Hepatocyte (in vitro differentiated cells): ENCODE measurements at regions not wholly inside any gene's neighbourhood (a gene's known extent, or its start where the extent isn't known, plus 50 kb on each side); places are given as distances from the start of the nearest gene placed in this dataset.

ENCODE experiments used
- DNase-seq: peaks from one replicate; pipeline ENCODE4 v3.0.0-alpha.2; 2016; ENCODE audit warnings: low spot score
- H2AFZ ChIP-seq: fragments of 200-600 bp; sonication (generic); 2 replicates; pipeline ENCODE4 v1.6.0; 2016; ENCODE audit warnings: antibody characterized with exemption, mild to moderate bottlenecking
- H3K27ac ChIP-seq: fragments of 200-600 bp; sonication (generic); 2 replicates; pipeline ENCODE4 v1.5.1; 2016; ENCODE audit warnings: mild to moderate bottlenecking
- H3K27me3 ChIP-seq: fragments of 200-600 bp; sonication (generic); 2 replicates; pipeline ENCODE4 v1.6.1; 2016
- H3K36me3 ChIP-seq: fragments of 200-600 bp; sonication (generic); replicated peaks from 2 replicates; pipeline ENCODE4 v1.5.1; 2016; ENCODE audit warnings: low read depth; ENCODE audit not compliant: insufficient read depth
- H3K4me1 ChIP-seq: fragments of 200-600 bp; sonication (generic); 2 replicates; pipeline ENCODE4 v1.5.1; 2016; ENCODE audit warnings: mild to moderate bottlenecking, moderate library complexity; ENCODE audit not compliant: insufficient read depth
- H3K4me2 ChIP-seq: fragments of 200-600 bp; sonication (generic); 2 replicates; pipeline ENCODE4 v1.6.0; 2016
- H3K4me3 ChIP-seq: fragments of 200-600 bp; sonication (generic); 2 replicates; pipeline ENCODE4 v1.5.1; 2016; ENCODE audit warnings: mild to moderate bottlenecking
- H3K79me2 ChIP-seq: fragments of 200-600 bp; sonication (generic); 2 replicates; pipeline ENCODE4 v1.6.0; 2017; ENCODE audit warnings: mild to moderate bottlenecking
- H3K9me2 ChIP-seq: fragments of 200-600 bp; sonication (generic); replicated peaks from 2 replicates; pipeline ENCODE4 v1.6.0; 2017; ENCODE audit warnings: mild to moderate bottlenecking; ENCODE audit not compliant: insufficient read depth
- H3K9me3 ChIP-seq: fragments of 200-600 bp; sonication (generic); 2 replicates; pipeline ENCODE4 v1.5.1; 2016; ENCODE audit warnings: low read depth, mild to moderate bottlenecking
- H4K20me1 ChIP-seq: fragments of 200-600 bp; sonication (generic); 2 replicates; pipeline ENCODE4 v1.6.0; 2016; ENCODE audit warnings: mild to moderate bottlenecking; ENCODE audit not compliant: insufficient read depth, poor library complexity, severe bottlenecking
- EZH2 ChIP-seq: fragments of 200-600 bp; sonication (generic); IDR thresholded peaks from 2 replicates; pipeline ENCODE4 v1.6.1; 2016; ENCODE audit warnings: antibody characterized with exemption, mild to moderate bottlenecking, borderline replicate concordance
- EZH2phosphoT487 ChIP-seq: fragments of 200-600 bp; sonication (generic); IDR thresholded peaks from one replicate; pipeline ENCODE4 v1.6.1; 2018; ENCODE audit warnings: antibody characterized with exemption, mild to moderate bottlenecking, low read depth, moderate library complexity; ENCODE audit not compliant: unreplicated experiment, severe bottlenecking
- WGBS: methylation state at CpG from one replicate; pipeline ENCODE4 v1.1.6; 2016; ENCODE audit warnings: low lambda C conversion rate; ENCODE audit errors: missing lambda C conversion rate; 5-methylcytosine and 5-hydroxymethylcytosine counted together
- TF ChIP-seq, protein P1 (sequence below): fragments of 200-600 bp; sonication (generic); IDR thresholded peaks from 2 replicates; pipeline ENCODE4 v1.5.1; 2016; ENCODE audit warnings: antibody characterized with exemption, mild to moderate bottlenecking; ENCODE audit not compliant: poor library complexity

DNA sequence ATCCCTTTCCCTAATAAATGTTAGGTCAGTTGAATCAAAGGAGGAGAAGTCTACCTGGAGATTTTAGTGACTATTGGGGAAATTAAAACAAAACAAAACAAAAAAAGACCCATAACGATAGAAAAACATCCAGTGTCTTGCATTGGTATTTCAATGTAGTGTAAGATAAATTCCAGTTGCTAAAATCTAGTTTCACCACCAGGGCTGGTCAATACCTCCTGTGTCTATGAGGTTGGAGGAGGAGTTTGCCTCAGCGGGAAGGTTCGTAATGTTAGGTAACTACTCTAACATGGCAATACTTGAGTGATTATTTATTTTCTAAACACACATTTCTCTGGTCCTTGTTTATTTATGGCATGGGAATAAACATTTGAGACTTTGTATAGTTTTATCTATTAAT lies 483.2 kb downstream of the FGF9 start:
- H4K20me1 ChIP-seq: no peaks in the 10 kb centered on the region
- H3K4me1 ChIP-seq: no peaks in the 10 kb centered on the region
- H3K9me2 ChIP-seq: no peaks in the 10 kb centered on the region
- no peaks in the 10 kb centered on the region for H3K36me3 ChIP-seq
- H3K79me2 ChIP-seq: no peaks in the 10 kb centered on the region
- no peak overlapping the region for H3K4me3 ChIP-seq
- H3K27ac ChIP-seq: no peak overlapping the region
- H3K27me3 ChIP-seq: no peaks in the 10 kb centered on the region
- TF ChIP-seq EZH2phosphoT487: no peak
- no peak overlapping the region for H3K4me2 ChIP-seq
- WGBS: 89% methylated on average over 3 of the region's 3 CpGs
- H2AFZ ChIP-seq: no peak overlapping the region
- DNase-seq: no peak
- H3K9me3 ChIP-seq: no peaks in the 10 kb centered on the region

DNA sequence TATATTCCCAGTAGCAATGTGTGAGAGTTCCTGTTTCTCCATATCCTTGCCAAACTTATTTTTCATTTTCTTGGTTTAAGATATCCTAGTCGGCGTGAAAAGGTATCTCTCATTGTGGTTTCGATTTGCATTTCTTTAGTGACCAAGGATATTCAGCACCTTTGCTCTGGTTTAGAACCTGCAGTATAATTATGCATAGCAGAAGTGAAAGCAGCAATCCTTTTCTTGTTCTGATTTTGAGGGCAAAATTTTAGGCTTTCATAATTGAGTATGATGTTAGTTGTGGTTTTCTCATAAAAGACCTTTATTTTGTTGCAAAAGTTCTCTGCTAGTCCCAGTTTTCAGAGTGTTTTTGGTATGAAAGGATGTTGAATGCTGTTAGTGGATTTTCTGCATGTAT lies 491.0 kb downstream of the FGF9 start:
- Histone ChIP-seq H3K79me2 (no peaks in the 10 kb centered on the region), H2AFZ (no peak overlapping the region), H3K27ac (no peak overlapping the region), H3K36me3 (no peaks in the 10 kb centered on the region), H3K4me1 (no peaks in the 10 kb centered on the region), H3K27me3 (no peaks in the 10 kb centered on the region), H3K4me3 (no peak overlapping the region), H4K20me1 (no peaks in the 10 kb centered on the region), H3K4me2 (no peak overlapping the region), H3K9me3 (no peaks in the 10 kb centered on the region), H3K9me2 (no peaks in the 10 kb centered on the region)
- no peak for DNase-seq
- TF ChIP-seq EZH2phosphoT487: no peak
- TF ChIP-seq, protein P1, sequence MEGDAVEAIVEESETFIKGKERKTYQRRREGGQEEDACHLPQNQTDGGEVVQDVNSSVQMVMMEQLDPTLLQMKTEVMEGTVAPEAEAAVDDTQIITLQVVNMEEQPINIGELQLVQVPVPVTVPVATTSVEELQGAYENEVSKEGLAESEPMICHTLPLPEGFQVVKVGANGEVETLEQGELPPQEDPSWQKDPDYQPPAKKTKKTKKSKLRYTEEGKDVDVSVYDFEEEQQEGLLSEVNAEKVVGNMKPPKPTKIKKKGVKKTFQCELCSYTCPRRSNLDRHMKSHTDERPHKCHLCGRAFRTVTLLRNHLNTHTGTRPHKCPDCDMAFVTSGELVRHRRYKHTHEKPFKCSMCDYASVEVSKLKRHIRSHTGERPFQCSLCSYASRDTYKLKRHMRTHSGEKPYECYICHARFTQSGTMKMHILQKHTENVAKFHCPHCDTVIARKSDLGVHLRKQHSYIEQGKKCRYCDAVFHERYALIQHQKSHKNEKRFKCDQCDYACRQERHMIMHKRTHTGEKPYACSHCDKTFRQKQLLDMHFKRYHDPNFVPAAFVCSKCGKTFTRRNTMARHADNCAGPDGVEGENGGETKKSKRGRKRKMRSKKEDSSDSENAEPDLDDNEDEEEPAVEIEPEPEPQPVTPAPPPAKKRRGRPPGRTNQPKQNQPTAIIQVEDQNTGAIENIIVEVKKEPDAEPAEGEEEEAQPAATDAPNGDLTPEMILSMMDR: no peak
- no peak for TF ChIP-seq EZH2
- WGBS: 91% methylated on average over 3 of the region's 3 CpGs

DNA sequence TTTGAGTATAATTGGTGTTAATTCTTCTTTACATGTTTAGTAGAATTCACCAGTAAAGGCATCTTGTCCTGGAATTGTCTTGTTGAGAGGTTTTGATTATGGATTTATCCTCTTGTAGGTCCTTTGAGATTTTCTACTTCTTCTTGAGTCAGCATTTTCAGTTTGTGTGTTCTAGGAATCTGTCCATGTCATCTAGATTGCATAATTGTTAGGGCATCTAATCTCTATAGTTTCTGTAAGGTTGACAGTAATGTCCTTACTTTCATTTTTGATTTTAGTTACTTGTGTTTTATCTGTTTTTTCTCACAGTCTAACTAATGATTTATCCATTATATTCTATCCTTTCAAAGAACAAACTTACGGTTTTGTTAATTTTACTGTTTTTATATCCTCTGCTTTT lies 492.0 kb downstream of the FGF9 start:
- TF ChIP-seq, protein P1: no peak
- H2AFZ ChIP-seq: no peak overlapping the region
- H3K4me1 ChIP-seq: no peaks in the 10 kb centered on the region
- no peaks in the 10 kb centered on the region for H3K9me2 ChIP-seq
- no peak for DNase-seq
- peak overlapping the region; percentile 30 for H3K4me2 ChIP-seq
- H4K20me1 ChIP-seq: no peaks in the 10 kb centered on the region
- no peak overlapping the region for H3K4me3 ChIP-seq
- no peaks in the 10 kb centered on the region for H3K36me3 ChIP-seq
- no peaks in the 10 kb centered on the region for H3K9me3 ChIP-seq
- no peaks in the 10 kb centered on the region for H3K27me3 ChIP-seq
- WGBS: 47% methylated on average over 1 of the region's 1 CpG
- no peaks in the 10 kb centered on the region for H3K79me2 ChIP-seq
- no peak overlapping the region for H3K27ac ChIP-seq

DNA sequence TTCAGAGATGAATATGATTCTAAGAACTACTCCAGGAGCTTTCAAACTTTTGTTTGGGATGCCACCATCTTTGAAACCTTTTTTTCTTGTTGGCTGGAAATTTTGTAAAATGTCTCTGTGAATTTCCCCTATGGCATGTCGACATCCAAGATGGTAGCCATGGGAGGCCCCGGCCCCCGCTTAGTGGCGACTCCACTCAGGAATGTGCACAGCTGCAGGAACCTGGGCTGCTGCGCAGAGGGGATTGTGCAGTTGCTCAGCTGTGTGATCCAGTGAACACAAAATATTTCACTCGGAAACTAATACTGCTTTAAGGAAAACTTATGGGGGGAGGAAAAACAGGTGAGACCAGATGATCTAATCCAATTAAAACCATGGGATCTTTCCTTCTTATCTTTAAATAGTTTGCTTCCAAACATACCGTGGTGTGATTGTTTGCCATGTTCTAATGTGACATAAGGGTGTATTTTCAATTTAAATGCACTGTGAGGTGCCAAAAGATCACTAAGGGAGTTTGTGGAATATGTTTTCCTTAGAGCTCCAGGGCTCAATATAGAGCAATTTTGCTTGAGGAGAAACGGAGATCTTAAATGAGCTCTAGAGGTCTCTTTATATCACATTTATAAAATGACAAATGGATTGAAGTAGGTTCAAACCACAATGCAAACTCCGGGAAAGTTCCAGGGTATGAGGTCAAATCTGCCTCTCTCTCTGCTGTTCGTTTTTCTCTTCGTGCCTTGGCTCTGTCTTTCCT lies 497.7 kb downstream of the FGF9 start:
- 82% methylated on average over 11 of the region's 11 CpGs for WGBS
- H2AFZ ChIP-seq: no peak overlapping the region

More for the DNA sequence above, 497.7 kb downstream of the FGF9 start:
- no peaks in the 10 kb centered on the region for H3K79me2 ChIP-seq
- H3K9me3 ChIP-seq: no peaks in the 10 kb centered on the region
- no peak overlapping the region for H3K4me2 ChIP-seq
- TF ChIP-seq EZH2phosphoT487 (no peak), EZH2 (no peak)
- TF ChIP-seq, protein P1: no peak
- no peak overlapping the region for H3K4me3 ChIP-seq
- H3K36me3 ChIP-seq: no peaks in the 10 kb centered on the region
- no peak overlapping the region for H3K27ac ChIP-seq
- H3K27me3 ChIP-seq: no peaks in the 10 kb centered on the region
- no peaks in the 10 kb centered on the region for H3K9me2 ChIP-seq
- H4K20me1 ChIP-seq: no peaks in the 10 kb centered on the region
- peaks cover 7% of the 10 kb centered on the region for H3K4me1 ChIP-seq
- no peak for DNase-seq
